H1 (cell line): ENCODE measurements at regions not wholly inside any gene's neighbourhood (a gene's known extent, or its start where the extent isn't known, plus 50 kb on each side); places are given as distances from the start of the nearest gene placed in this dataset.

ENCODE experiments used
- CTCF ChIA-PET: fragments of 300-600 bp; sonication (Branson Sonifier 250); formaldehyde crosslinking; loops from one replicate; lab custom pipeline; 2021; ENCODE audit not compliant: partially characterized antibody; lab: Charles Lee
- POLR2A ChIA-PET: fragments of 300-600 bp; sonication (Branson Sonifier 250); formaldehyde crosslinking; loops from one replicate; lab custom pipeline; 2021; ENCODE audit warnings: inconsistent platforms; ENCODE audit not compliant: partially characterized antibody; lab: Charles Lee
- DNase-seq, 2 experiments: peaks; one replicate each; pipeline versions ENCODE4 v3.0.0 to v3.0.0-alpha.2; 2010 to 2022; ENCODE audit warnings: low spot score in 2 of 2, low read depth in 1 of 2, mixed read lengths in 1 of 2
- FAIRE-seq: peaks from 2 replicates; lab custom pipeline; 2011; peaks lifted over from hg19 to GRCh38; lab: Jason Lieb, UNC
- H2AFZ ChIP-seq: 2 replicates; pipeline ENCODE4 v1.8.1; 2012; ENCODE audit warnings: low read length, inconsistent platforms
- H2AK5ac ChIP-seq: 2 replicates; pipeline ENCODE4 v1.6.1; 2013; ENCODE audit warnings: low read depth, low read length
- H2BK120ac ChIP-seq: replicated peaks from 2 replicates; pipeline ENCODE3; 2013; ENCODE audit warnings: low read depth, low read length, inconsistent platforms
- H2BK12ac ChIP-seq: 2 replicates; pipeline ENCODE4 v1.6.1; 2013; ENCODE audit warnings: low read depth, low read length
- H2BK15ac ChIP-seq: 2 replicates; pipeline ENCODE4 v1.6.1; 2013; ENCODE audit warnings: low read length
- H2BK20ac ChIP-seq: 2 replicates; pipeline ENCODE4 v1.6.1; 2013; ENCODE audit warnings: low read length
- H2BK5ac ChIP-seq: 2 replicates; pipeline ENCODE4 v1.6.1; 2013; ENCODE audit warnings: low read depth, low read length
- H3K14ac ChIP-seq: 2 replicates; pipeline ENCODE4 v1.6.1; 2013; ENCODE audit warnings: inconsistent platforms; ENCODE audit not compliant: insufficient read length
- H3K18ac ChIP-seq: 2 replicates; pipeline ENCODE4 v1.6.1; 2013; ENCODE audit warnings: low read length; ENCODE audit errors: extremely low read depth
- H3K23ac ChIP-seq: 2 replicates; pipeline ENCODE4 v1.6.1; 2013; ENCODE audit warnings: inconsistent platforms; ENCODE audit not compliant: insufficient read length
- H3K23me2 ChIP-seq: 2 replicates; pipeline ENCODE4 v1.6.1; 2013; ENCODE audit warnings: low read depth, low read length
- H3K27ac ChIP-seq: 2 replicates; pipeline ENCODE4 v1.6.1; 2011; ENCODE audit warnings: low read depth, low read length, inconsistent platforms
- H3K27me3 ChIP-seq, 4 experiments: replicated peaks in 1 of 4; 1 replicate in 1 of 4; 2 replicates in 3 of 4; pipeline versions ENCODE4 v1.6.1 to v1.8.1; 2011 to 2013; ENCODE audit warnings: low read length in 3 of 4, mild to moderate bottlenecking in 3 of 4, inconsistent platforms in 2 of 4, mixed read lengths in 2 of 4, moderate library complexity in 1 of 4; ENCODE audit not compliant: control insufficient read depth in 3 of 4, insufficient read depth in 3 of 4; ENCODE audit errors: extremely low read depth in 1 of 4
- H3K36me3 ChIP-seq, 4 experiments: 2 replicates each; pipeline versions ENCODE4 v1.6.1 to v1.8.1; 2011 to 2013; ENCODE audit warnings: mild to moderate bottlenecking in 4 of 4, low read length in 3 of 4, moderate library complexity in 2 of 4, control low read depth in 1 of 4, inconsistent platforms in 1 of 4; ENCODE audit not compliant: insufficient read depth in 4 of 4, control insufficient read depth in 2 of 4
- H3K4ac ChIP-seq: replicated peaks from 2 replicates; pipeline ENCODE3; 2013; ENCODE audit warnings: low read length, low read depth, mixed read lengths, inconsistent platforms; ENCODE audit not compliant: insufficient read length
- H3K4me1 ChIP-seq, 4 experiments: replicated peaks in 1 of 4; 1 replicate in 1 of 4; 2 replicates in 3 of 4; pipeline versions ENCODE4 v1.6.1 to v1.8.1; 2011 to 2013; ENCODE audit warnings: low read length in 3 of 4, inconsistent platforms in 2 of 4, mixed read lengths in 1 of 4; ENCODE audit not compliant: insufficient read depth in 4 of 4, control insufficient read depth in 3 of 4
- H3K4me2 ChIP-seq, 2 experiments: 2 replicates each; pipeline versions ENCODE4 v1.6.1 to v1.8.1; 2011 to 2013; ENCODE audit warnings: low read depth in 2 of 2, low read length in 2 of 2, control low read depth in 1 of 2, inconsistent platforms in 1 of 2, mild to moderate bottlenecking in 1 of 2; ENCODE audit not compliant: insufficient read depth in 1 of 2
- H3K4me3 ChIP-seq, 4 experiments: fragments of 200-600, 300-600 bp in 1 of 4; sonication (generic), shearing (Covaris generic), sonication (Bioruptor Twin) in 1 of 4; 2 replicates each; pipeline versions ENCODE4 v1.5.1 to v1.8.1; 2011 to 2016; ENCODE audit warnings: low read length in 4 of 4, low read depth in 3 of 4, control low read depth in 2 of 4, inconsistent platforms in 2 of 4, mild to moderate bottlenecking in 2 of 4, mixed read lengths in 1 of 4, moderate library complexity in 1 of 4; ENCODE audit not compliant: insufficient read depth in 2 of 4; ENCODE audit errors: extremely low read depth in 1 of 4
- H3K56ac ChIP-seq: replicated peaks from 2 replicates; pipeline ENCODE3; 2013; ENCODE audit warnings: low read depth, mild to moderate bottlenecking, mixed read lengths, low read length, inconsistent platforms; ENCODE audit not compliant: insufficient read length
- H3K79me1 ChIP-seq: 2 replicates; pipeline ENCODE4 v1.6.1; 2013; ENCODE audit warnings: low read depth, low read length, control low read depth
- H3K79me2 ChIP-seq, 2 experiments: 2 replicates each; pipeline versions ENCODE4 v1.6.1 to v1.8.1; 2012 to 2013; ENCODE audit warnings: low read length in 2 of 2, mild to moderate bottlenecking in 2 of 2, inconsistent platforms in 1 of 2; ENCODE audit not compliant: insufficient read depth in 2 of 2, control insufficient read depth in 1 of 2
- H3K9ac ChIP-seq, 4 experiments: replicated peaks in 1 of 4; 1 replicate in 1 of 4; 2 replicates in 3 of 4; pipeline versions ENCODE4 v1.6.1 to v1.8.1; 2011 to 2013; ENCODE audit warnings: low read depth in 3 of 4, low read length in 3 of 4, control low read depth in 2 of 4, mild to moderate bottlenecking in 2 of 4, moderate library complexity in 2 of 4, inconsistent platforms in 1 of 4; ENCODE audit errors: extremely low read depth in 1 of 4
- H3K9me3 ChIP-seq, 2 experiments: 2 replicates each; pipeline versions ENCODE4 v1.6.1 to v1.8.1; 2012 to 2013; ENCODE audit warnings: mild to moderate bottlenecking in 2 of 2, moderate library complexity in 2 of 2, control low read depth in 1 of 2, inconsistent platforms in 1 of 2, low read depth in 1 of 2, low read length in 1 of 2, mixed read lengths in 1 of 2; ENCODE audit not compliant: insufficient read depth in 2 of 2
- H4K20me1 ChIP-seq, 2 experiments: replicated peaks in 1 of 2; 2 replicates each; pipeline versions ENCODE3 to v1.8.1; 2011 to 2013; ENCODE audit warnings: inconsistent platforms in 2 of 2, low read length in 2 of 2, mild to moderate bottlenecking in 1 of 2; ENCODE audit not compliant: insufficient read depth in 2 of 2, control insufficient read depth in 1 of 2
- H4K5ac ChIP-seq: 2 replicates; pipeline ENCODE4 v1.6.1; 2013; ENCODE audit warnings: low read length, low read depth, mixed read lengths, inconsistent platforms; ENCODE audit not compliant: insufficient read length
- H4K8ac ChIP-seq: 2 replicates; pipeline ENCODE4 v1.8.0; 2013; ENCODE audit warnings: mild to moderate bottlenecking, moderate library complexity, low read length, inconsistent platforms; ENCODE audit not compliant: insufficient read depth; ENCODE audit errors: extremely low read depth
- H4K91ac ChIP-seq: replicated peaks from 2 replicates; pipeline ENCODE3; 2013; ENCODE audit warnings: low read length, mixed read lengths, inconsistent platforms; ENCODE audit not compliant: insufficient read length
- BRCA1 ChIP-seq: IDR thresholded peaks from 2 replicates; pipeline ENCODE4 v1.6.1; 2012; ENCODE audit warnings: low read depth, low read length, improper control_type of control experiment
- CHD1 ChIP-seq: IDR thresholded peaks from 2 replicates; pipeline ENCODE4 v1.6.1; 2012; ENCODE audit warnings: low read depth, low read length, improper control_type of control experiment
- GABPA ChIP-seq: IDR thresholded peaks from 2 replicates; pipeline ENCODE4 v1.6.1; 2011; ENCODE audit warnings: mild to moderate bottlenecking, low read length, moderate library complexity, borderline replicate concordance; ENCODE audit not compliant: insufficient read depth
- WGBS, 2 experiments: shearing (Covaris generic) in 1 of 2; methylation state at CpG; one replicate each; pipeline versions ENCODE4 v1.1.6 to v1.1.7; 2013 to 2015; ENCODE audit warnings: low lambda C conversion rate in 2 of 2, mixed read lengths in 2 of 2, inconsistent platforms in 1 of 2, low coverage in 1 of 2, missing lambda C conversion rate in 1 of 2; ENCODE audit not compliant: insufficient replicate concordance in 2 of 2, insufficient coverage in 1 of 2, insufficient read length in 1 of 2; ENCODE audit errors: extremely low coverage in 1 of 2, missing lambda C conversion rate in 1 of 2; 5-methylcytosine and 5-hydroxymethylcytosine counted together

- Histone ChIP-seq H3K56ac (peak overlapping the region; percentile 69), H2BK20ac (no peak overlapping the region), H4K20me1 (no peaks in the 10 kb centered on the region), H2BK12ac (no peak overlapping the region), H4K91ac (no peak overlapping the region), H2BK5ac (no peak overlapping the region), H3K9ac (no peak overlapping the region), H2BK15ac (no peak overlapping the region), H3K36me3 (no peaks in the 10 kb centered on the region), H3K23me2 (no peaks in the 10 kb centered on the region; the same call in 1 of the 2 replicates), H2BK120ac (no peak overlapping the region), H3K27me3 (no peaks in the 10 kb centered on the region), H2AFZ (no peak overlapping the region), H4K5ac (no peak overlapping the region), H3K23ac (no peak overlapping the region), H3K14ac (no peak overlapping the region), H2AK5ac (no peak overlapping the region), H3K4me1 (no peaks in the 10 kb centered on the region), H3K4me2 (no peak overlapping the region), H3K79me2 (no peaks in the 10 kb centered on the region), H3K9me3 (no peaks in the 10 kb centered on the region), H3K27ac (no peak overlapping the region), H3K4ac (no peak overlapping the region), H3K4me3 (no peak overlapping the region), H3K79me1 (no peaks in the 10 kb centered on the region), H3K18ac (no peak overlapping the region), H4K8ac (no peak overlapping the region)
- CTCF ChIA-PET, result no interaction called here
- 80% methylated on average over 2 of the region's 2 CpGs; no CpG with 5 or more reads in 1 of the 2 experiments for WGBS, 2 experiments
- FAIRE-seq (no peak), DNase-seq (no peak)
- POLR2A ChIA-PET, result interaction anchor here (0.6 kb wide), 1 partner anchor 517 kb away, joined by 3 read pairs; no protein-coding TSS in a partner anchor
- TF ChIP-seq BRCA1, result no peak
- no peak for TF ChIP-seq CHD1
- no peak for TF ChIP-seq GABPA
Measured at GRCh38 chr14:87139299-87139698, 853.7 kb downstream of the GALC start.
